H9 (cell line): ENCODE measurements at regions not wholly inside any gene's neighbourhood (a gene's known extent, or its start where the extent isn't known, plus 50 kb on each side); places are given as distances from the start of the nearest gene placed in this dataset.

Experiments
- DNase-seq: peaks from one replicate; pipeline ENCODE4 v3.0.0-alpha.2; 2017
- H2AFZ ChIP-seq: one replicate; pipeline ENCODE4 v1.6.1; 2013; ENCODE audit warnings: mild to moderate bottlenecking, low read length, control low read depth, moderate library complexity
- H2AK5ac ChIP-seq: 2 replicates; pipeline ENCODE4 v1.6.1; 2013; ENCODE audit warnings: low read length, control low read depth, mixed read lengths; ENCODE audit not compliant: insufficient read length
- H2BK120ac ChIP-seq: one replicate; pipeline ENCODE4 v1.6.1; 2013; ENCODE audit warnings: low read depth, mild to moderate bottlenecking, low read length, control low read depth, inconsistent platforms; ENCODE audit not compliant: poor library complexity, severe bottlenecking
- H2BK12ac ChIP-seq: 2 replicates; pipeline ENCODE4 v1.6.1; 2013; ENCODE audit warnings: low read length, control low read depth, mixed read lengths, low read depth; ENCODE audit not compliant: insufficient read length
- H2BK15ac ChIP-seq: 2 replicates; pipeline ENCODE4 v1.6.1; 2013; ENCODE audit warnings: low read depth, low read length, control low read depth
- H2BK20ac ChIP-seq: one replicate; pipeline ENCODE4 v1.6.1; 2013; ENCODE audit warnings: low read depth, mild to moderate bottlenecking, low read length, control low read depth, inconsistent platforms; ENCODE audit not compliant: poor library complexity, severe bottlenecking
- H2BK5ac ChIP-seq: 2 replicates; pipeline ENCODE4 v1.6.1; 2013; ENCODE audit warnings: low read length, control low read depth, mixed read lengths; ENCODE audit not compliant: insufficient read length
- H3K14ac ChIP-seq: 2 replicates; pipeline ENCODE4 v1.6.1; 2013; ENCODE audit warnings: low read length, control low read depth; ENCODE audit not compliant: insufficient read depth
- H3K18ac ChIP-seq: 2 replicates; pipeline ENCODE4 v1.6.1; 2013; ENCODE audit warnings: low read depth, mild to moderate bottlenecking, mixed read lengths, low read length, control low read depth; ENCODE audit not compliant: insufficient read length
- H3K23ac ChIP-seq: 2 replicates; pipeline ENCODE4 v1.6.1; 2013; ENCODE audit warnings: low read length, control low read depth, mixed read lengths, low read depth; ENCODE audit not compliant: insufficient read length
- H3K23me2 ChIP-seq: 2 replicates; pipeline ENCODE4 v1.6.1; 2013; ENCODE audit warnings: low read depth, mild to moderate bottlenecking, mixed read lengths, low read length, control low read depth; ENCODE audit not compliant: insufficient read length, poor library complexity, severe bottlenecking
- H3K27ac ChIP-seq: 2 replicates; pipeline ENCODE4 v1.5.1; 2013; ENCODE audit warnings: low read length, control low read depth, mixed read lengths, low read depth; ENCODE audit not compliant: insufficient read length
- H3K27me3 ChIP-seq: 2 replicates; pipeline ENCODE4 v1.6.1; 2013; ENCODE audit warnings: low read length, control low read depth, inconsistent platforms; ENCODE audit not compliant: insufficient read depth
- H3K4ac ChIP-seq: 2 replicates; pipeline ENCODE4 v1.6.1; 2013; ENCODE audit warnings: low read depth, mild to moderate bottlenecking, control low read depth, inconsistent platforms, low read length, moderate library complexity
- H3K4me1 ChIP-seq: 2 replicates; pipeline ENCODE4 v1.6.1; 2013; ENCODE audit warnings: low read length, control low read depth, inconsistent platforms; ENCODE audit not compliant: insufficient read depth
- H3K4me2 ChIP-seq: 2 replicates; pipeline ENCODE4 v1.6.1; 2013; ENCODE audit warnings: low read length, control low read depth, mixed read lengths; ENCODE audit not compliant: insufficient read length, insufficient read depth
- H3K56ac ChIP-seq: 2 replicates; pipeline ENCODE4 v1.6.1; 2013; ENCODE audit warnings: low read depth, mild to moderate bottlenecking, mixed read lengths, low read length, control low read depth; ENCODE audit not compliant: insufficient read length
- H3K79me1 ChIP-seq: 2 replicates; pipeline ENCODE4 v1.6.1; 2013; ENCODE audit warnings: low read depth, mild to moderate bottlenecking, moderate library complexity, low read length, control low read depth, inconsistent platforms; ENCODE audit not compliant: insufficient read depth, poor library complexity, severe bottlenecking
- H3K79me2 ChIP-seq: 2 replicates; pipeline ENCODE4 v1.6.1; 2013; ENCODE audit warnings: low read length, control low read depth, inconsistent platforms; ENCODE audit not compliant: insufficient read depth
- H3K9ac ChIP-seq: 2 replicates; pipeline ENCODE4 v1.6.1; 2013; ENCODE audit warnings: low read length, control low read depth, mixed read lengths; ENCODE audit not compliant: insufficient read length; ENCODE audit errors: extremely low read depth
- H3K9me3 ChIP-seq: one replicate; pipeline ENCODE4 v1.6.1; 2013; ENCODE audit warnings: low read depth, low read length, inconsistent platforms; ENCODE audit not compliant: control insufficient read depth
- H3T11ph ChIP-seq: one replicate; pipeline ENCODE4 v1.6.1; 2013; ENCODE audit warnings: mild to moderate bottlenecking, low read length, control low read depth, inconsistent platforms
- H4K20me1 ChIP-seq: one replicate; pipeline ENCODE4 v1.6.1; 2013; ENCODE audit not compliant: control insufficient read depth, insufficient read length, insufficient read depth
- H4K5ac ChIP-seq: 2 replicates; pipeline ENCODE4 v1.6.1; 2013; ENCODE audit warnings: low read depth, mild to moderate bottlenecking, mixed read lengths, low read length, control low read depth; ENCODE audit not compliant: insufficient read length
- H4K8ac ChIP-seq: replicated peaks from 2 replicates; pipeline ENCODE4 v1.6.1; 2013; ENCODE audit warnings: low read length, control low read depth, mixed read lengths, low read depth; ENCODE audit not compliant: insufficient read length
- H4K91ac ChIP-seq: 2 replicates; pipeline ENCODE4 v1.6.1; 2013; ENCODE audit warnings: low read depth, mild to moderate bottlenecking, moderate library complexity, mixed read lengths, low read length, control low read depth; ENCODE audit not compliant: insufficient read length
- H3K27ac Mint-ChIP-seq, 3 experiments: 2 replicates in 2 of 3; 3 replicates in 1 of 3; pipeline ENCODE4 v1.8.0; 2020 to 2021; ENCODE audit warnings: mixed read lengths in 3 of 3, mild to moderate bottlenecking in 1 of 3, moderate library complexity in 1 of 3
- H3K27me3 Mint-ChIP-seq: 2 replicates; pipeline ENCODE4 v1.8.0; 2021; ENCODE audit warnings: low read depth, mild to moderate bottlenecking, moderate library complexity, mixed read lengths
- H3K36me3 Mint-ChIP-seq, 3 experiments: 2 replicates in 2 of 3; 3 replicates in 1 of 3; pipeline ENCODE4 v1.8.0; 2020 to 2021; ENCODE audit warnings: low read depth in 3 of 3, mixed read lengths in 3 of 3; ENCODE audit not compliant: insufficient read depth in 1 of 3
- H3K4me1 Mint-ChIP-seq, 2 experiments: 2 replicates each; pipeline ENCODE4 v1.8.0; 2020; ENCODE audit warnings: mixed read lengths in 2 of 2
- H3K4me3 Mint-ChIP-seq, 2 experiments: 2 replicates in 1 of 2; 3 replicates in 1 of 2; pipeline ENCODE4 v1.8.0; 2020 to 2021; ENCODE audit warnings: mild to moderate bottlenecking in 2 of 2, mixed read lengths in 2 of 2, moderate library complexity in 1 of 2
- H3K9me3 Mint-ChIP-seq, 2 experiments: 2 replicates in 1 of 2; 3 replicates in 1 of 2; pipeline ENCODE4 v1.8.0; 2020; ENCODE audit warnings: mild to moderate bottlenecking in 2 of 2, mixed read lengths in 2 of 2, moderate library complexity in 1 of 2
- CTCF ChIP-seq: fragments of 200-600 bp; sonication (generic); conservative IDR thresholded peaks from 3 replicates; pipeline ENCODE4 v1.8.0; 2021; ENCODE audit warnings: antibody characterized with exemption, mild to moderate bottlenecking
- WGBS: extraction: QIAGEN DNeasy Blood & Tissue Kit; methylation state at CpG from one replicate; pipeline ENCODE4 v1.1.7; 2013; ENCODE audit warnings: missing lambda C conversion rate, low lambda C conversion rate, mixed read lengths; ENCODE audit not compliant: insufficient read length; ENCODE audit errors: extremely low coverage; 5-methylcytosine and 5-hydroxymethylcytosine counted together

DNA sequence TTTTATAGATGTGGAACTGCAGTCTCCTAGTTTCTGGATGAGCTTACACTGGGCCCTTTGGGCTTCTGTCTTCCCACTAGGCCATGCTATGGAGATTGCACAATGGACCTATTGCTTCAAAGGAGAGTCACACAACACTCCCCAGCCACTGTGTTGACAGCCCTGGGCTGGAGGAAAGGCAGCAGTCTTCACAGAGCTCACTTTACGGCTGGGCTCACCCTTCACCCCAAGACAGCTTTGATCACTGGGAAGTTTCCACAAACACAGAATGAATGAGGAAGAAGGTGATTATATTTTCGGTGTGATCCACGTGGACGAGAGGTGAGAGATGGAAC, 92.7 kb upstream of the GDF10 start:
- Histone ChIP-seq H3K4me2 (no peak overlapping the region), H3K9me3 (no peaks in the 10 kb centered on the region), H3K18ac (no peak overlapping the region), H3K9ac (no peak overlapping the region), H2AK5ac (no peak overlapping the region), H3K27ac (no peak overlapping the region), H3K79me1 (no peaks in the 10 kb centered on the region), H2BK12ac (no peak overlapping the region), H3K23me2 (no peaks in the 10 kb centered on the region), H4K5ac (no peak overlapping the region), H3T11ph (no peak overlapping the region), H3K79me2 (no peaks in the 10 kb centered on the region), H3K4ac (no peak overlapping the region), H4K20me1 (no peaks in the 10 kb centered on the region), H2BK15ac (no peak overlapping the region), H3K23ac (no peak overlapping the region), H4K8ac (no peak overlapping the region), H2BK120ac (no peak overlapping the region), H4K91ac (no peak overlapping the region), H2BK5ac (no peak overlapping the region), H3K56ac (no peak overlapping the region), H3K14ac (no peak overlapping the region), H3K4me1 (no peaks in the 10 kb centered on the region), H3K27me3 (no peaks in the 10 kb centered on the region), H2BK20ac (no peak overlapping the region), H2AFZ (no peak overlapping the region)
- no peak for DNase-seq
- H3K9me3 Mint-ChIP-seq: peaks cover 8 to 9% of the 10 kb centered on the region in 2 experiments; a peak in 4 of 5 replicates
- H3K36me3 Mint-ChIP-seq: peaks cover 0 to 4% (median 0%) of the 10 kb centered on the region in 3 experiments; a peak in 3 of 7 replicates
- no CpG with 5 or more reads among the region's 4 CpGs for WGBS
- no peak overlapping the region for H3K27ac Mint-ChIP-seq
- H3K27me3 Mint-ChIP-seq: no peaks in the 10 kb centered on the region
- no peak overlapping the region for H3K4me3 Mint-ChIP-seq
- H3K4me1 Mint-ChIP-seq: peaks cover 2 to 6% of the 10 kb centered on the region in 2 experiments; a peak in 3 of 4 replicates
- TF ChIP-seq CTCF: no peak
